Uterus (tissue), 2 donors: ENCODE measurements at regions not wholly inside any gene's neighbourhood (a gene's known extent, or its start where the extent isn't known, plus 50 kb on each side); places are given as distances from the start of the nearest gene placed in this dataset.

Experiments used
- CTCF ChIP-seq, 4 experiments: fragments of 200-600 bp in 2 of 4; fragments of 450-650 bp in 2 of 4; sonication (generic) in 2 of 4; IDR thresholded peaks; one replicate each; pipeline ENCODE4 v1.5.1; 2016 to 2019; ENCODE audit warnings: antibody characterized with exemption in 4 of 4, mild to moderate bottlenecking in 2 of 4, moderate library complexity in 1 of 4
- POLR2A ChIP-seq, 2 donors: fragments of 450-650 bp; IDR thresholded peaks; one replicate each; pipeline ENCODE4 v1.6.1; 2016; ENCODE audit warnings: antibody characterized with exemption in 2 of 2, mild to moderate bottlenecking in 1 of 2, moderate library complexity in 1 of 2

GRCh38 chr4:100895556-100896197, 377.9 kb upstream of the EMCN start:
- TF ChIP-seq CTCF (IDR thresholded peaks at IDR 0.05) = no peak
- TF ChIP-seq POLR2A (IDR thresholded peaks at IDR 0.05) = no peak
